ENCODE measurements at regions not wholly inside any gene's neighbourhood (a gene's known extent, or its start where the extent isn't known, plus 50 kb on each side); places are given as distances from the start of the nearest gene placed in this dataset.

DNA sequence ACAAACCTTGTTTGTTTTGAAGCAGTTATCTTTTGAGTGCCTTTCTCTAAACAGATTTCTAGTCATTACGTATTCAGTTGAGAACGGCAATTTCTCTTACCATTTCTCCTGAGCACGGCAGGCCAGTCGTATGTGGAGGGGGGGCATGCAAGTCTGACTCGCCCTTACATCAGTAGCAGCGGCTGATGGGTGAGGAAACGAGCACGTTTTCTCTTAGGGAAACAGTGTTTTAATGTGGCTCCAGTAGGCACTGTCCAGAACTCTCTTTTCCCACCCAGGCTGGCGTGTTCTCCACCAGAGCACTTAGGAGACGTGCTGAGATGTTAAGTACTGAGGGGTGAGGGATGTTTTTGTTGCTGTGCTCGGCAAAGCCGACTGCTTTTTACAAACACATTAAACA lies 240.5 kb downstream of the STIM2 start:
- no peak for TF ChIP-seq ZNF274 (IDR thresholded peaks at IDR 0.05; ENCODE audit: low read depth, low read length)
- no peak for TF ChIP-seq SUZ12 (IDR thresholded peaks at IDR 0.05; ENCODE audit: extremely low read depth, insufficient read depth, insufficient read length)
- no peak for TF ChIP-seq YY1 (IDR thresholded peaks at IDR 0.05; ENCODE audit: insufficient read depth, insufficient read length)

All from NT2/D1 (cell line).